GM19043 (cell line): ENCODE measurements at regions not wholly inside any gene's neighbourhood (a gene's known extent, or its start where the extent isn't known, plus 50 kb on each side); places are given as distances from the start of the nearest gene placed in this dataset.
"Not testable (repeated sequence)": the region's sequence is repeated elsewhere in the genome, so short reads cannot be mapped to it uniquely, and the experiment has no call there.

Experiments
- ATAC-seq: cut with Tn5 transposase; IDR thresholded peaks from one replicate; pipeline ENCODE4 v1.9.1; 2021; ENCODE audit warnings: low read depth; ENCODE audit not compliant: unreplicated experiment

DNA sequence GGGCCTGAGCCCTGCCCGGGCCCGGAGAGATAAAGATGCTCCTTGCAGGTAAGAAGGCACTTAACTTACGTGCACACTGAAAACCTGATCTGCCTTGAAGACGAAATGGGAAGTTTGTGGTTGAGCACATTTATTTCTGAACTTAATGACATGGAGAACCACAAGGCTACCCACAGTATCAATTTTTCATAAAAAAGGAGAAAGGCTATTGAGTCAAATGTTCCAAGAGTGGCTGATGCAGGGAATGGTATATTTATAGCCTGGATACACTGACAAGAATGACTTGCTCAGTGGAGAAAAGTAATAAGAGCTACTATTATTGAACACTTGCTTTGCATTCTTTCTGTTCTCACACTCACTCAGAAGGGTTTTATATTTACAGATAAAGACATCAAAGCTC lies 419.3 kb downstream of the ACTL7B start:
- no peak for ATAC-seq

DNA sequence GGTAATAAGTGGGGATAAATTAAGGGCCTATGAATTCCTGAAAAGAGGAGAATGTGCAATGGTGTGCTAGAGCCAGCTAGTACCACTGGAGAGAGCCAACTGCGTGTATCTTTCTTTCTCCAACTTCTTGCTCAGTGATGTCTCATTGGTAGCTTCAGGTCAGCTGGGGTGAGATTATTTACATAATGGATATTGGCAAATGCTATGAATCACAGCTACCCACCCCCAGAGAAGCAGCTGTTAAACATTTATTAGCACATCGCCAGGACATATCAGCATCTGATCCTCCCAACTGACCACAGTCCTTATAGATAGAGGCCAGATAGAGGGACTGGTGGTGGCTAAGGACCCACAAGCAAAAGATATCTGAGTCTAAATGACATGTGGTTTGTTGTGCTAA lies 421.3 kb downstream of the ACTL7B start:
- ATAC-seq: no peak

DNA sequence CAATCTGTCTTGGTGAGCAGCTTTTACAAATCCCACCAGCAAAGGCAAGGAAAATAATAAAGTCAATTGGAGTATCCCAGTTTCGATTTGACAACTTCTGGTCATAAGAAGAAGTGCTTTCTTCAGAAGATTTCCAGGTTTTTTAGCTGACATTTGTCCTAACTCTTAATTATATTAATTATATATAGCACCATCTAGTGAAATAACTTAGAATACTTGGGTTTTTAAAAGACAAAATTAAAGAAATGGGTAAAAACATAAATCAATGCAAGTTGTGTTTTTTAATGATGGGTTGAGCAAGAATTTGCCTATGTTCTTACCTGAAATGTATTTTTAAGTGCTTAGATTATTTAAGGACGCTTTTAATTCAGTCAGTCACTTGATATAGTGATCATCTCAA lies 421.8 kb downstream of the ACTL7B start:
- no peak for ATAC-seq

DNA sequence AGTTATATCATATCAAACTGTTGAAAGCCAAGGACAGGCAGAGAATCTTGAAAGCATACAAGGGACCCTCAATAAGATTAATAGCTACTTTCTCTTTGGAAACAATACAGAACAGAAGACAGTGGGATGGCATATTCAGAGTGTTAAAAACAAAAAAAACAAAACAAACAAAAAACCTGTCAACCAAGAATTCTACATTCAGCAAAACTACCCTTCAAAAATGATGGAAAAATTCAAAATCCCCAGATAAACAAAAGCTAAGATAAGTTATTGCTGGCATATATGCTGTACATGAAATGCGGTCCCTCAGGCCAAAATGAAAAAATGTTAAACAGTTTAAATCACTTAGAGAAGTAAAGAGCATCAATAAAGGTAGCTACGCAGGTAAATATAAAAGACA lies 425.1 kb downstream of the ACTL7B start:
- no peak for ATAC-seq

DNA sequence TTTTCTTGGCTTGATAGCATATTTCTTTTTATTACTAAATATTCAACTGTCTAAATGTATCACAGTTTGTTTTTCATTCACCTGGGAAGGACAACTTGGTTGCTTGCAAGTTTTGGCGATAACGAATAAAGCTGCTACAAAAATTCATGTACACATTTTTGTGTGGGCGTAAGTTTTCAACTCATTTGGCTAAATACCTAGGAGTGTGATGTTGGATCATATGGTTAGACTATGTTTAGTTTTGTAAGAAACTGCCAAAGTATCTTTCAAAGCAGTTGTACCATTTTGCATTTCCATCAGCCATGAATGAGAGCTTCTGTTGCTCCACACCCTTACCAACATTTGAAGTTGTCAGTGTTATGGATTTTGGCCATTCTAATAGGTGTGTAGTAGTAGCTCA lies 428.0 kb downstream of the ACTL7B start:
- no peak for ATAC-seq

DNA sequence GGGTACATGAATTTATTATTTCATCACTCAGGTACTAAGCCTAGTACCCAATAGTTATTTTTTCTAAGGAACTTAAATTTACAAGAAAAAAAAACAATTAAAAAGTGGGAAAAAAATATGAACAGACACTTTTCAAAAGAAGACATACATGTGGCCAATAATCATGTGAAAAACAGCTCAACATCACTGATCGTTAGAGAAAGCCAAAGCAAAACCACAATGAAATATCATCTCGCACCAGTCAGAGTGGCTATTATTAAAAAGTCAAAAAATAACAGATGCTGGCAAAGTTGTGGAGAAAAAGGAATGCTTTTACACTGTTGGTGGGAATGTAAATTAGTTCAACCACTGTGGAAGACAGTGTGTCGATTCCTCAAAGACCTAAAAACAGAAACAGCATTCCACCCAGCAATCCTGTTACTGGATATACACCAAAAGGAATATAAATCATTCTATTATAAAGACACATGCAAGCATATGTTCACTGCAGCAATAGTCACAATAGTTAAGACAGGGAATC lies 429.3 kb downstream of the ACTL7B start:
- not testable (repeated sequence) for ATAC-seq

DNA sequence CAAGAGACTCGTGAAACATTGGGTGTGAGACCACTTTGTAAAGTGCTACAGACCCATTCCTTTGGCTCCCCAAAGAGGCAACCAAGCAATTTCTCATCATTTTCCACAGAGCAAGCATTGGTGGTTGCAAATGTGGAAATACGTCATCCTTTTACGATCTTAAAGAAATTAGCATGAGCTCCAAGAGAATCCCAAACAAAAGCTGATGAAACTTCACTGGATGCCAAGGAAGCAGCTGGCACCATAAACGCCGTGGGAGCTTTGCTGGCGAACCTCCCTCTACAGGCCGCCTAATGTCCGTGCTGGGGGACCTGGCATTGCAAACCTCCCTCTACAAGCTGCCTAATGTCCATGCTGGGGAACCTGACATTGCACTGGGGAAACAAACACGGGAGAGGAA lies 432.4 kb downstream of the ACTL7B start:
- no peak for ATAC-seq

DNA sequence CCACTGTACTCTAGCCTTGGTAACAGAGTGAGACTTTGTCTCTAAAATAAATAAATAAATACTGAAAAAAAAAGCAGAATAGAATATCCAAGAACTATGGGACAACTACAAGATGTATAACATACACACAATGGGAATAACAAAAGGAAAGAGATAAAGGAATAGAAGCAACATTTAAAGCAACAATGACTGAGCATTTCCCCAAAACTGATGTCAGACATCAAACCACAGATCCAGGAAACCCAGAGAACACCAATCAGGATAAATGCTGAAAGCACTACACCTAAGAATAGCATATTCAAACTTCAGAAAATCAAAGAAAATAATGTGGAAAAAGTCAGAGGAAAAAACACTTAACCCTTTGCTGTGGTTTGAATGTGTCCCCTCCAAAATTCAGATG lies 436.4 kb downstream of the ACTL7B start:
- no peak for ATAC-seq

DNA sequence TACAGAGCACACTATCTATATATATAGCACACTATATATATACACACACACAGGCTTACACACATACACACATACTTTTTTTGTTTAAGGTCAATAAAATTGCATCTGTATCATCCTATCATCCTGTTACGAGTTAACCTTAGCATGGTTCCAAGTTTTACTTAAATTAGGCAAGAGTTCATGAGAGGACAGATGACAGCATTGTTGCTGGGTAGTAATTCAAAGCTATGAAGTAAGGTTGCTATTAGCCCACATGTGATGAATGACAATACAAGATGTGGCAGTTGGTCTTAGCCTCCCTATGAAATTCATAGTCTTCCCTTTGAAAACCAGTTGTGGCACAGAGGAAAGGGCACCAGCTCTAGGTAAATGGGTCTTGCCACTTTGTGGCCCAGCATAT lies 438.1 kb downstream of the ACTL7B start:
- no peak for ATAC-seq

DNA sequence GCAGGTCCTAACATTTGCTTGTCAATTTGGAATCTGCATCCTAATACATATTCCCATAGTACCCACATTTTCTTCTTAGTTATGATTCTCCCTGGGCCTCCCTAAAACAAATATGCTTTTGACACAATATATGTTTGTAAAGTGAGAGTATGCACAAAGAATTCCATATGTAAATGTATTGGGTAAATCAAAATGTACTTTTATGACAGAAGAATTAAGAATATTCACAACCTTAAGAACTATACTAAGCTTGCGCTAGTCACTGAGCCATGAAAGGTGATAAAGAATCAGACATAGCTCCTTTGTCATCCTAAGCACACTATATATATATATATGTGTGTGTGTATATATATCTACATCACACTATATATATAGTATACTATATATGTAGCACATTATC lies 438.5 kb downstream of the ACTL7B start:
- ATAC-seq: no peak

DNA sequence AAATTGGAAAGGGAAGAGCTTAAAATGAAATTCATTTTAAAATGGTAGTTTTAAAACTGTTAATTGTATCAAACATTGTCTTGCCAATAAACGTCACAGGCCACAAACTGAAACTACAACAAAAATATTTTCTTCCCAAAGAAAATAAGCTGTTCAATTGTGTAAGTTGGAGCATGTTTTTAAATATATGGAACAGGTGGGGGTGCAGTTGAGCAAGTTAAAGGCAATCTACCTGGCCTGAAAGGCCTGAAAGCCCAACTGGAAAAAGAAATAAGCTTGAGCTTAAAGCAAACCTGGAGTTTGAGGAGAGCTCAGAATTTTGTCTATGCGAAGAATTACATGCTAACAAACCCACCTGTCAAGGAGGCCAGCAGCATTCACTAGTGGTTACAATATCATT lies 439.5 kb downstream of the ACTL7B start:
- ATAC-seq: no peak

DNA sequence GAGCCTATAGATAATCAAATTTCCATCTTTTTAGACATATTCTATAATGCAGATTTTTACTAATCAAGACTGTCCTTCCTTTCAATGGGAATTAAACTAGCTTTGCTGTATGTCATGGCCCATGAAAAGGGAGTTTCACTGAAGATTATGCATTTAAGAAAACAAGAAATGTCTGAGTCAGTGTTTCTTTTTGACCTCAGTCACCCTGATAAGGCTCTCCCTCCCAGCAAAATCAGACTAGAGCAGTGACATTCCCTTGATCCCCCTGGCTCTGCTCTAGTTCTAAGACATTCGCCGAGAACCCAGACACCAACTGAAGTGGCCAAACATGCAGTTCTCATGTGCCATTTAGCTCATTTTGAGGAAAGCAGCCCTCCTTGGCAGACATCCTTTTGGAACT lies 442.0 kb downstream of the ACTL7B start:
- ATAC-seq: no peak

DNA sequence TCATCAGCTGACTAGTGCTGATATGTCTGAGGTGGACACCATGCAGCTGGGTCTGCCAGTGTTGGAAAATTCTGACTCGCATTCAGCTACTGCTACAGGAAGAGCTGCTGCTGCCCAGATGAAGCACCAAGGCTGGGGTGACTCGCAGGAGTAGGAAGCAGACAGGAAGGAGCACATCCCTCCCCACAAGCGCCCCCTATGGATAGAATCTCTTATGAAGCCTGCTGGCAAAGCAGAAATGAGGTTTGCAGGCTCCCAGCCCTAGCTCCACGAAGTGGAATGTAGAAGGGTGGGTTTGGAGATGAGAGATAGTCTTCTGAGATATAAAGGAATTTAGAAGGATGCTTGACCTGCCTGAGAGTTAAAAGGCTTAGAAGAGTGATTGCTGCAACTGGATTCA lies 443.0 kb downstream of the ACTL7B start:
- ATAC-seq: no peak

DNA sequence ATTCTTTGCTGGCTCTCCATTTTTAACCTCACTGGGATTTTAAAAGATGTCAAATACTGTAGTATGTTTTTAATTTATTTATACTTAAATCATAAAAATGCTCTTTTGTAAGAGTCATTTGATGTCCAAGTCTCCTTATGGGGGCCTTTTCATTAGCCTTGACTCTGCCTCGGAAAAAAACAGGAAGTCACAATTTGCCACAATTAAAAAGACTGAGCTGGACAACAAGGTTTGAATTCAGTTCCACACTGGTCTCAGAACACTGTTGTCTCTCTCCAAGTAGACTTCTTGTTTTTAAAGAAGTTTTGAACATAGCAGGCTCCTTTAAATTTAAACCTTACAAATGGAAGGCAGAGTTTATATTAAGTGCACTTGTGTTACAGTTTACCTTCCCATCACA lies 444.2 kb downstream of the ACTL7B start:
- ATAC-seq: no peak

DNA sequence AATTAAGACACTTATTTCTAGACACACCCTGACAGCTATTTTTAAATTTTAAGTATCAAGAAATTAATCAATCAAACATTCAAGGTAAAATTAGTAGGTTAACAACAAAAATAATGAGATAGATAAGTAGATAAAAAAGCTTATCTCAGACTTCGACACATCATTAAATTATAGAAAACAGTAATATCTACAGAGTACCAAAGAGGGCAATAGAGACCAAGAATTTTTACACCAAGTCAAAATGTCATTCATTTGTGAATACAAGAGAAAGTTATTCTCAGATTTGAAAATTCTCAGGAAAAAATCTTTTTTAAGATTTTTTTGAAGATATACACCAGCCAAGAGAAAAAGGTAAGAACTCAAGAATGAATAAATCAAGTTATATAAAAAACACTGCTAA lies 445.6 kb downstream of the ACTL7B start:
- ATAC-seq: no peak

DNA sequence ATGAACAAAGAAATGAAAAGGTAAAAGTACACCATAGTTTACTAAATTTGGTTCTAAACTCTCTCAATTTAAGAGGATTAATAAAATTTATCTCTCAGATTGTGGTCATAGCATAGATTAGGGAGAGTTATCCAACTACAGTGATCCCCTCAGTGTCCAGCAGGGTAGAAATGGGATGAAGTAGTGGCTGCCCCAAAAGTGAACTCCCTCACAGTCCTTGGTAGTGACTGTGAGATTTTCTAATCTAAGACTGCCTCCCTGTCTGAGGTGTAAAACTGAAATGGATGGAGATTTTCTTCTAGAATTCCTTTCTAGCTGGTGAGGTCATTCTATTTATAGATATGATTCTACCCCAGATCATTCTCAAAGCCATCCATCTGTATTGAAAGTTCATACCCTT lies 455.5 kb downstream of the ACTL7B start:
- ATAC-seq: no peak

DNA sequence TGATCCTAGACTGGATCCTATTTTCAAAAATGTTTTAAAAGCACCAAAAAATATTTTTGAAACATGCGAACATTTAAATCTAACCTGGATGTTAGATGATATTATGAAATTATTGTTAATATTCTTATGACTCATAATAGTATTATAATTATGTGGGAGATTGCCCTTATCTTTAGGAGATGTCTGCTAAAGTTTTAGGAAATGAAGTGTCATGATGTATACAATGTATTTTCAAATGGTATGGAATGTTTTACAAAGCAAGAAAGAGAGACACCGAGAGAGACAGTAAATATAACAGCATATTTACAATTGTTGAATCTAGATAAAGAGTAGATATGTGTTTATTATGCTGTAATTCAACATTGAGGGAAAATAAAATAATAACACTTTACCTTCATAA lies 455.9 kb downstream of the ACTL7B start:
- ATAC-seq: no peak

DNA sequence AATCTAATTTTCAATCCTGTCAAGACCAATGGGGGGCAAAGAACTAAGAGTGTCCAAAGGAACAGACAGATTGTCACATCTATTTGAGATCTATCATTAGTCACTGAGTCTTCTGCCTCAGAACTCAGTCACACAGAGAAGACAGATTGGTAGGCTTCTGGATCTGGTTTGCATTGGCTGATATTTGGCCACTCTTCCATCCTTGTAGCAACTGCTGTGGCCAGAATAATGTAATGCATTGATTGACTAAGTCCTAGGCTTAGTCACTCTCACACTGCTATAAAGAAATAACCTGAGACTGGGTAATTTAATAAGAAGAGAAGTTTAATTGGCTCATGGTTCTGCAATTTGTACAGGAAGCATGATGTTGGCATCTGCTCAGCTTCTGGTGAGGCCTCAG lies 458.5 kb downstream of the ACTL7B start:
- no peak for ATAC-seq

DNA sequence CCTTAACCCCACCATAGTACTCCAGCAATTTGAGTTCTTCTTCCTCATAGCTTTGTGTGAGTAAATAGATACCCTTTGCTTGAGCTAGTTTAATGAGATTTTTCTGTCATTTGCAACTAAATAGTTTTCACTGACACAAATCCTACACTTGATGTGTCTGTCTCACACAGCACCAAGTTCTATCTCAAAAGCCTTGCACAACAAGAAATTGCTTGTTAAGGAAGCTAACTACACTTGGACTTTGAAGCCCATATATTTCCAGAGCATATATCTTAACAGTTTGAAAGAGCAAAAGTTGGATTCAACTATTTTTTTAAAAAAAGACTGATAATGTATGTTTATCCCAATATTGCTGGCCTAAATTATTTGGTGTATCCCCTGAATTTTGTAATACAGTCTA lies 459.2 kb downstream of the ACTL7B start:
- ATAC-seq: no peak

DNA sequence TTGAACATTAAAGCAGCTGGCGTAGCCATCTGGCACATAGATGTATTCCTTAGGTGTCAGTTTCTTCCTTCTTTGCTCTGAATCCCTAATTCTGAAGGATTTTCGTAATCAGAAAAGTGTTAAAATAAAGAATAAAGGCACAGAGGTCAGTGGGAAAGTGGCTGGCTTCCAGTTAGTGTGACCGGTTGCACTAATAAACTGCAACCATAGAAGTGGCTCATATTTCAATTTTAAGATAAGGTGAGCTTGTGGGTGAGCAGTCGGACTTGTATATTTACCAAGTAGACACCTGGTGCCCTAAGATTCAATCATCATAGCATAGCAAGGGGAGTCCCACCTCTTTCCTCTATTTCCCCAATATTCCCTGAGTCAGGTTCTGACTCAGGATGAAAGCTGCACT lies 459.6 kb downstream of the ACTL7B start:
- ATAC-seq: no peak

DNA sequence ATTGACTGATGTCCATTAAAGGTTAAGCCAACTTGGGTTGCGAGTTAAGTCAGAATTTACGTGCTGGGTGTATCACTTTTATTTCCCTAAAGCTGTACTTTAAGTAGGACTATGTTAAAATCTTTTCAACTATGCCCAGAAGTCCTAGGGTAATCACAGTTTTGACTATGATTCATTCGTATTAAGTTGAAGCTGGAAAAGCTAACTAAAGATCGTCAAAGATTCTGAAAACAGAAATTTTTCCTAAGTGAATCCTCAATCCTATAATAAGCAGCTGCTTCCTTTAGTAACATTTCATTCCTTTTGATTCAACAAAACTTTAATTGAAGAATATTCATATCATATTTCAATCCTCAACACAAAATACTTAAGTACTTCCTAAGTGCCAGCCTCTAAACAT lies 460.4 kb downstream of the ACTL7B start:
- ATAC-seq: no peak

DNA sequence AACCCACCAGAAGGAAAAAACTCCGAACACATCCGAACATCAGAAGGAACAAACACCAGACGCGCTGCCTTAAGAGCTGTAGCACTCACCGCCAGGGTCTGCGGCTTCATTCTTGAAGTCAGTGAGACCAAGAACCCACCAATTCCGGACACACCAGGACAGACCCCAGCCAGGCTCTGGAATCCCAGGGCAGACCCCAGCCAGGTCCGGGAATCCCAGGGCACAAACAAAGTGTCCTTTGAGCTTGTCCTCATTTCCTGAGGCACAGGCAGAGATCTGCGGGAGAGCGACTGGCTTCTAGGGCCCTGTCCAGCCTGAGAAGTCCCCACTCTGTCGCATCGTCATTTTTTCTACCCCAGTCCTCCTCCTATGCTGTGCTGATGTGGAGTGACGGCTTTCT lies 461.1 kb downstream of the ACTL7B start:
- no peak for ATAC-seq

DNA sequence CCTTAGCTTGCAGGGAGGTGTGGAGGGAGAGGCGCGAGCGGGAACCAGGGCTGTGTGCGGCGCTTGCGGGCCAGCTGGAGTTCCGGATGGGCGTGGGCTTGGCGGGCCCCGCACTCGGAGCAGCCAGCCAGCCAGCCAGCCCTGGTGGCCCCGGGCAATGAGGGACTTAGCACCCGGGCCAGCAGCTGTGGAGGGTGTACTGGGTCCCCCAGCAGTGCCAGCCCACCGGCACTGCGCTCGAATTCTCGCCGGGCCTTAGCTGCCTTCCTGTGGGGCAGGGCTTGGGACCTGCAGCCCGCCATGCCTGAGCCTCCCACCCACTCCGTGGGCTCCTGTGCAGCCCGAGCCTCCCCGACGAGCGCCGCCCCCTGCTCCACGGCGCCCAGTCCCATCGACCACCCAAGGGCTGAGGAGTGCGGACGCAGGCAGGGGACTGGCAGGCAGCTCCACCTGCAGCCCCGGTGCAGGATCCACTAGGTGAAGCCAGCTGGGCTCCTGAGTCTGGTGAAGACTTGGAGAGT lies 462.2 kb downstream of the ACTL7B start:
- not testable (repeated sequence) for ATAC-seq
